ENCODE measurements at regions not wholly inside any gene's neighbourhood (a gene's known extent, or its start where the extent isn't known, plus 50 kb on each side); places are given as distances from the start of the nearest gene placed in this dataset.

DNA sequence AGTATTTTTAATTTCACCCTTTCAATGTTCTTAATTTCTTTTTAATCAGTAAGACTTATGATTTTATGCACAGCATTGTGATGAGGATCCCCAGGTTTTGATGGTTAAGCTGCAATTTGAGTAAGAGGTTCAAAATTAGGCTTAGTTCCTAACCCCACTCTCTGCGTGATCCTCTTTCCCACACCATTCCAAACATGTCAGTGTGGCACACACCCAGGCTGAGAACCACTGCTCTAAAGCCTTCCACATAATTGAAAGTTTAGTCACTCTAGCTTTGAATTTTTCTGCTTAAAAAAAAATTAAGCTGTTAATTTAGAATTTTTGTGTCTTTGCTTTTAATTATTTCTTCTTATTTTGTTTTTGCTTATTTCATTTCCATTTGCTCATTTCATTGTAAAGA, 68.8 kb upstream of the SLC7A11 start:
- FAIRE-seq (no peak), DNase-seq (ENCODE audit: insufficient read length, low spot score) (no peak)
- TF ChIP-seq, protein P1, sequence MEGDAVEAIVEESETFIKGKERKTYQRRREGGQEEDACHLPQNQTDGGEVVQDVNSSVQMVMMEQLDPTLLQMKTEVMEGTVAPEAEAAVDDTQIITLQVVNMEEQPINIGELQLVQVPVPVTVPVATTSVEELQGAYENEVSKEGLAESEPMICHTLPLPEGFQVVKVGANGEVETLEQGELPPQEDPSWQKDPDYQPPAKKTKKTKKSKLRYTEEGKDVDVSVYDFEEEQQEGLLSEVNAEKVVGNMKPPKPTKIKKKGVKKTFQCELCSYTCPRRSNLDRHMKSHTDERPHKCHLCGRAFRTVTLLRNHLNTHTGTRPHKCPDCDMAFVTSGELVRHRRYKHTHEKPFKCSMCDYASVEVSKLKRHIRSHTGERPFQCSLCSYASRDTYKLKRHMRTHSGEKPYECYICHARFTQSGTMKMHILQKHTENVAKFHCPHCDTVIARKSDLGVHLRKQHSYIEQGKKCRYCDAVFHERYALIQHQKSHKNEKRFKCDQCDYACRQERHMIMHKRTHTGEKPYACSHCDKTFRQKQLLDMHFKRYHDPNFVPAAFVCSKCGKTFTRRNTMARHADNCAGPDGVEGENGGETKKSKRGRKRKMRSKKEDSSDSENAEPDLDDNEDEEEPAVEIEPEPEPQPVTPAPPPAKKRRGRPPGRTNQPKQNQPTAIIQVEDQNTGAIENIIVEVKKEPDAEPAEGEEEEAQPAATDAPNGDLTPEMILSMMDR (IDR thresholded peaks at IDR 0.05; ENCODE audit: insufficient read depth, missing control alignments), result no peak

DNA sequence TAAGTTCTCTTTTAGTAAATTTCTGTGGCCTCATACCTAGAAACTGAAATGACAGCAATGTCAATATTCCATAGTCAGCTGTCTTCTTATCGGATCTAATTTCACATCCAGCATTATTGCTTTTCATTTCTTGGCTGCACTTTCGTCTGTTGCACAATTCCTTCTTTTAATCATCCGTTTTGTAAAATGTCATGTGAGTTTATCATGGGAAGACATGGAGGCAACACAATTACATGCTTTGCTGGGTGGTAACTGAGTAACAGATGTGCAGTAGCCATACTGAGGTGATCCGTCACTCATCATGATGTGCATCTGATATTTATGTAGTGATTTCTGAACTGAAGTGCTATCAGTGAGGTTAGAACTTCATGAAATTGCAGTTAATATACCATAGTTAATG, 68.3 kb upstream of the SLC7A11 start:
- FAIRE-seq (no peak), DNase-seq (ENCODE audit: insufficient read length, low spot score) (no peak)
- TF ChIP-seq, protein P1 (IDR thresholded peaks at IDR 0.05; ENCODE audit: insufficient read depth, missing control alignments), result no peak

DNA sequence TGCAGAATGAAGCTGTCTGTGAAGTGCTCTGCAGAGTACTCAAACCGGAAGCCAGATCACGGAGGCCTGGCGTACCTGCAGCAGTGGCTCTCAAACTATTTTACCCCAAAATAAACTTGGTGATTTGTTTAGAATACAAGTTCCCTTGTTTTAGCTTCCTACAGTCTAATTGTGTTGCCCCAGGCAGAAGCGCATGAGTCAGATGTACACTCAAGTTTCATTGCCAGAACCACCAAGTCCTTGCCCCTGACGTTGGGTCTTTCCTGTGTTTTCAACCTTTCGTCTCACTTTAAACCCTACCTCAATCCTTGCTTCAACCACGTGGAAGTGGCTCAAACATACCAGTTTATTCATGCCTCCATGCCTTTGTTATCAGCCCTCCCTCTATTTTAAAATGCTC, 66.2 kb upstream of the SLC7A11 start:
- DNase-seq (ENCODE audit: insufficient read length, low spot score), result no peak
- TF ChIP-seq, protein P1 (IDR thresholded peaks at IDR 0.05; ENCODE audit: insufficient read depth, missing control alignments), result no peak
- FAIRE-seq, result no peak

DNA sequence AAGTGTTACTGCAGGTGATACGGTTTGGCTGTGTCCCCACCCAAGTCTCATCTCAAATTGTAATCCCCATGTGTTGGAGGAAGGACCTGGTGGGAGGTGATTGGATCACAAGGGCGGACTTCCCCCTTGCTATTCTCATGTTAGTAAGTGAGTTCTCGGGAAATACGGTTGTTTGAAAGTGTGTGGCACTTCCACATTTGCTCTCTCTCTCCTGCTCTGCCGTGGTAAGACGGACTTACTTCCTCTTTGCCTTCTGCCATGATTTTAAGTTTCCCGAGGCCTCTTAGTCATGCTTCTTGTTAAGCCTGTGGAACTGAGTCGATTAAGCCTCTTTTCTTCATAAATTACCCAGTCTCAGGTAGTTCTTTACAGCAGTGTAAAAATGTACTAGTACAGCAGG, 65.2 kb upstream of the SLC7A11 start:
- FAIRE-seq, result no peak
- TF ChIP-seq, protein P1 (IDR thresholded peaks at IDR 0.05; ENCODE audit: insufficient read depth, missing control alignments), result no peak
- DNase-seq (ENCODE audit: insufficient read length, low spot score), result no peak

DNA sequence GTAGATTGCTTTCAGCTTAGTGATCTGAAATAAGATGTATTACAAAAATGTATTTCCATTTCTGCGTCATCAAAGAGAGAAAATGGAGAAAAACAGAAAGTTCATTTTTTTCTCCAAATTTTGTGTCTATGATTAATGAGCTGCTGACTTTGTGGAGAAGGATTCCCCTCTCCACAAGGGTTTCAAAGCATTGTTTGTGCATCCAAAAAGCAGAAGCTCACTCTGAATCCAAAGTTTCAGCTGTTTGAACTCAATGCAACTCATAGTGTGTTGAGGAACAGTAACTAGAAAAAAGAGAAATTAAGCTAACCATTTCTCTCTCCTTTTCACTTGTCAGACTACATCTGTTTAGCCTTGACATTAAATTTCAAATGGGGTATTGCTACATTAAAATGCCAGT, 62.9 kb upstream of the SLC7A11 start:
- FAIRE-seq, result no peak
- TF ChIP-seq, protein P1 (IDR thresholded peaks at IDR 0.05; ENCODE audit: insufficient read depth, missing control alignments), result no peak
- DNase-seq (ENCODE audit: insufficient read length, low spot score), result no peak

DNA sequence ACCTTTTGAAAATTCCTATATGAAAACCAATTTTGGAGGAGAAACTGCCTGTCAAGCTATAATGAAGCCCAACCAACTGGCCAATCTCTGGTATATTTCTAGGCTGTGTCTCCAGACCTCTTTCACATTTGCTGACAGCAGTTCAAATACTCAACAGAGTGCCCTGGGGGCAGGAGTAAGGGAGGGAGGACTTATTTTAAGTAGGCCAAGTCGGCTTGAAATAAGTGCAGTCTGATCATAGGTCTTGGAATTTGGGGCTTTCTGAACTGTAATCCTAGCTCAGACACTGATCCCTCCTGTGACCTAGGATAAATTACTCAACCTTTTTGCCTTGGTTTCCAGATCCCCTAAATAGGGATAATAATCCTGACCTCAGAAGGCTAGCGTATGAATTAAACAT, 59.4 kb upstream of the SLC7A11 start:
- TF ChIP-seq, protein P1 (IDR thresholded peaks at IDR 0.05; ENCODE audit: insufficient read depth, missing control alignments), result no peak
- DNase-seq (ENCODE audit: insufficient read length, low spot score) (no peak), FAIRE-seq (no peak)

DNA sequence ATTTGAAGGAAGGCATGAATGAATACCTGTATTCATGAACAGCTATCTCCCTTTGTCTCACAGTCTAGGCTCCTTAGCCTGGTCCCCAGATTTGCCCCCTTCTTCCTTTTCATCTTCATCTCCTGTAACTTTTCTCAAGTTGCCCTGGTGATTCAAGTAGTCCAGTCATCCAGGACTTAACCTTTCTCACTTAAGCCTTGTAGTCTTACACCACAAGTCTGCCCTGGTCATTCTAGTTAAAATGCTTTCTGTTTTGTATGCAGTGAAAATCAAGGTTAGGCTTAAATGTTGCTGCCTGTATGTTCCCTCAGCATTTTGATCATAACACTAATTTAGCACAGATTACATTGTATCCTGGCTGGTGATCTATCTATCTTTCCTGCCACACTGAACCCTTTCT, 58.5 kb upstream of the SLC7A11 start:
- TF ChIP-seq, protein P1 (IDR thresholded peaks at IDR 0.05; ENCODE audit: insufficient read depth, missing control alignments), result no peak
- no peak for FAIRE-seq
- DNase-seq (ENCODE audit: insufficient read length, low spot score), result no peak
